KMS-11 (cell line): ENCODE measurements at regions not wholly inside any gene's neighbourhood (a gene's known extent, or its start where the extent isn't known, plus 50 kb on each side); places are given as distances from the start of the nearest gene placed in this dataset.

Experiments used
- H2AFZ ChIP-seq: fragments of 200-600 bp; sonication (generic); 2 replicates; pipeline ENCODE4 v1.6.1; 2016; ENCODE audit warnings: antibody characterized with exemption, mixed run types, low read depth
- H3K27ac ChIP-seq: fragments of 200-600 bp; sonication (generic); 2 replicates; pipeline ENCODE4 v1.6.1; 2016; ENCODE audit warnings: mild to moderate bottlenecking, mixed run types
- H3K27me3 ChIP-seq: fragments of 200-600 bp; sonication (generic); 2 replicates; pipeline ENCODE4 v1.6.1; 2017; ENCODE audit warnings: mild to moderate bottlenecking, low read depth, mixed run types, moderate library complexity; ENCODE audit not compliant: insufficient read depth
- H3K36me3 ChIP-seq: fragments of 200-600 bp; sonication (generic); 2 replicates; pipeline ENCODE4 v1.6.1; 2017; ENCODE audit warnings: mild to moderate bottlenecking, mixed run types; ENCODE audit not compliant: insufficient read depth
- H3K4me1 ChIP-seq: fragments of 200-600 bp; sonication (generic); 2 replicates; pipeline ENCODE4 v1.6.1; 2016; ENCODE audit warnings: mild to moderate bottlenecking, low read depth, mixed run types; ENCODE audit not compliant: poor library complexity, severe bottlenecking
- H3K4me2 ChIP-seq: fragments of 200-600 bp; sonication (generic); 2 replicates; pipeline ENCODE4 v1.7.0; 2016; ENCODE audit warnings: mild to moderate bottlenecking, mixed run types
- H3K4me3 ChIP-seq: fragments of 200-600 bp; sonication (generic); IDR thresholded peaks from 2 replicates; pipeline ENCODE4 v1.6.1; 2017; ENCODE audit warnings: low read depth, low read length, mixed read lengths; ENCODE audit not compliant: insufficient read depth
- H3K79me2 ChIP-seq: fragments of 200-600 bp; sonication (generic); 2 replicates; pipeline ENCODE4 v1.6.1; 2016; ENCODE audit warnings: low read depth, mixed run types; ENCODE audit not compliant: insufficient read depth
- H3K9ac ChIP-seq: fragments of 200-600 bp; sonication (generic); 2 replicates; pipeline ENCODE4 v1.6.1; 2016; ENCODE audit warnings: mild to moderate bottlenecking, mixed run types
- H4K20me1 ChIP-seq: fragments of 200-600 bp; sonication (generic); 2 replicates; pipeline ENCODE4 v1.6.1; 2016; ENCODE audit warnings: mild to moderate bottlenecking, mixed run types; ENCODE audit not compliant: insufficient read depth
- CTCF ChIP-seq: fragments of 200-600 bp; sonication (generic); conservative IDR thresholded peaks from 2 replicates; pipeline ENCODE4 v1.6.1; 2017; ENCODE audit warnings: low read depth, mild to moderate bottlenecking, antibody characterized with exemption, low read length, moderate library complexity, mixed read lengths

- Histone ChIP-seq H3K9ac (no peak overlapping the region), H3K36me3 (no peaks in the 10 kb centered on the region), H3K4me3 (no peak overlapping the region), H3K27me3 (no peaks in the 10 kb centered on the region), H3K27ac (no peak overlapping the region), H3K4me2 (no peak overlapping the region), H2AFZ (no peak overlapping the region), H4K20me1 (no peaks in the 10 kb centered on the region), H3K79me2 (no peaks in the 10 kb centered on the region), H3K4me1 (no peaks in the 10 kb centered on the region)
- no peak for TF ChIP-seq CTCF
Observed at GRCh38 chr10:3548076-3548475, 236.9 kb downstream of the KLF6 start.

GRCh38 chr10:3544561-3544960 is 240.4 kb downstream of the KLF6 start:
- H3K9ac ChIP-seq: no peak overlapping the region
- no peak overlapping the region for H3K4me3 ChIP-seq
- no peaks in the 10 kb centered on the region for H3K27me3 ChIP-seq
- no peaks in the 10 kb centered on the region for H3K79me2 ChIP-seq
- no peaks in the 10 kb centered on the region for H3K36me3 ChIP-seq
- H2AFZ ChIP-seq: no peak overlapping the region
- no peak overlapping the region for H3K27ac ChIP-seq
- no peak for TF ChIP-seq CTCF
- H4K20me1 ChIP-seq: no peaks in the 10 kb centered on the region
- H3K4me1 ChIP-seq: no peaks in the 10 kb centered on the region
- no peak overlapping the region for H3K4me2 ChIP-seq

GRCh38 chr10:3542185-3542611 is 242.8 kb downstream of the KLF6 start:
- Histone ChIP-seq H3K4me1 (no peaks in the 10 kb centered on the region), H3K36me3 (no peaks in the 10 kb centered on the region), H2AFZ (no peak overlapping the region), H3K79me2 (no peaks in the 10 kb centered on the region), H3K27ac (no peak overlapping the region), H3K27me3 (no peaks in the 10 kb centered on the region), H3K9ac (no peak overlapping the region), H3K4me2 (no peak overlapping the region), H3K4me3 (no peak overlapping the region), H4K20me1 (no peaks in the 10 kb centered on the region)
- TF ChIP-seq CTCF: no peak

- no peak overlapping the region for H2AFZ ChIP-seq
- no peak overlapping the region for H3K4me3 ChIP-seq
- H3K9ac ChIP-seq: no peak overlapping the region
- no peak for TF ChIP-seq CTCF
- no peaks in the 10 kb centered on the region for H3K36me3 ChIP-seq
- H3K4me2 ChIP-seq: no peak overlapping the region
- H3K27ac ChIP-seq: no peak overlapping the region
- H3K79me2 ChIP-seq: no peaks in the 10 kb centered on the region
- no peaks in the 10 kb centered on the region for H3K4me1 ChIP-seq
- no peaks in the 10 kb centered on the region for H4K20me1 ChIP-seq
- no peaks in the 10 kb centered on the region for H3K27me3 ChIP-seq
Observed at GRCh38 chr10:3539696-3540383, 245.2 kb downstream of the KLF6 start.
